ENCODE measurements at regions not wholly inside any gene's neighbourhood (a gene's known extent, or its start where the extent isn't known, plus 50 kb on each side); places are given as distances from the start of the nearest gene placed in this dataset.

DNA sequence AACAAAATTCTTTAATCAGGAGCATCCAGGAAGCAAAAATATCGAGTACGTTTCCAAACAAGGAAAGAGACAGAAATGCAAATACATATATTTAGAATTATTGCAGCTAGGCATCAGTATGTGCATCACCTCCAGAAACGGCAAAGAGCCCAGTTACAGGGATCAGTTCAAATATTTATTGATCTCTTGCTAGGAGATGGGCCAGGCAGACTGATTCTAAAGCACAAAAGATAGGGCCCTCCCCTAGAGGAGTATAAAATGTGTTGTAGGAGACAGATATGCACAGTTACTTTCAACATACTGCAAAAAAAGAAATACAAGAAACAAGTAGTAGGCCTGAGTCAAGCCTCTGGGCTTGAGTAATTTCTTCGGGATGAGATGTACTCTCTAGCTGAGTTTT lies 80.7 kb upstream of the NHSL1 start:
- no peak overlapping the region for H2BK20ac ChIP-seq (ENCODE audit: low read length)
- ChIA-PET POLR2A (ENCODE audit: partially characterized antibody) (no interaction called here), CTCF (ENCODE audit: partially characterized antibody) (interaction anchor here (1.0 to 1.7 kb wide), 3 partner anchors 62 to 464 kb away, joined by 3 to 5 read pairs (median 4); no protein-coding TSS in a partner anchor)
- no peaks in the 10 kb centered on the region for H3K9me3 ChIP-seq (ENCODE audit: insufficient read depth in 2 of 2, low read depth in 1 of 2, low read length in 1 of 2)
- H3K9ac ChIP-seq (replicated peaks in 1 of 4; ENCODE audit: extremely low read depth in 1 of 4, low read depth in 3 of 4, low read length in 3 of 4), result no peak overlapping the region
- H2BK120ac ChIP-seq (replicated peaks; ENCODE audit: low read depth, low read length), result no peak overlapping the region
- peaks cover 3% of the 10 kb centered on the region for H3K79me1 ChIP-seq (ENCODE audit: low read depth, low read length)
- no peak overlapping the region for H3K18ac ChIP-seq (ENCODE audit: extremely low read depth, low read length)
- H4K20me1 ChIP-seq (replicated peaks in 1 of 2; ENCODE audit: control insufficient read depth in 1 of 2, insufficient read depth in 2 of 2, low read length in 2 of 2), result peaks cover 3 to 4% of the 10 kb centered on the region in 2 experiments
- H3K23me2 ChIP-seq (ENCODE audit: low read depth, low read length), result no peaks in the 10 kb centered on the region
- no peak overlapping the region for H2BK12ac ChIP-seq (ENCODE audit: low read depth, low read length)
- no peaks in the 10 kb centered on the region for H3K36me3 ChIP-seq (ENCODE audit: control insufficient read depth in 2 of 4, insufficient read depth in 4 of 4, low read length in 3 of 4)
- H4K8ac ChIP-seq (ENCODE audit: extremely low read depth, insufficient read depth, low read length), result no peak overlapping the region
- no peak overlapping the region for H2AK5ac ChIP-seq (ENCODE audit: low read depth, low read length)
- H3K56ac ChIP-seq (replicated peaks; ENCODE audit: insufficient read length, low read depth, low read length), result no peak overlapping the region
- DNase-seq (ENCODE audit: low read depth in 1 of 2, low spot score in 2 of 2) (no peak), FAIRE-seq (no peak)
- H2AFZ ChIP-seq (ENCODE audit: low read length), result no peak overlapping the region
- no peak overlapping the region for H3K4ac ChIP-seq (replicated peaks; ENCODE audit: insufficient read length, low read depth, low read length)
- H3K79me2 ChIP-seq (ENCODE audit: control insufficient read depth in 1 of 2, insufficient read depth in 2 of 2, low read length in 2 of 2), result peaks cover 0 to 8% of the 10 kb centered on the region in 2 experiments; a peak in 1 of 4 replicates
- H3K4me2 ChIP-seq (ENCODE audit: insufficient read depth in 1 of 2, low read depth in 2 of 2, low read length in 2 of 2), result no peak overlapping the region
- H4K91ac ChIP-seq (replicated peaks; ENCODE audit: insufficient read length, low read length), result no peak overlapping the region
- H3K27me3 ChIP-seq (replicated peaks in 1 of 4; ENCODE audit: control insufficient read depth in 3 of 4, extremely low read depth in 1 of 4, insufficient read depth in 3 of 4, low read length in 3 of 4), result no peaks in the 10 kb centered on the region
- H3K14ac ChIP-seq (ENCODE audit: insufficient read length), result no peak overlapping the region
- H3K23ac ChIP-seq (ENCODE audit: insufficient read length), result no peak overlapping the region
- WGBS, 2 experiments (ENCODE audit: extremely low coverage in 1 of 2, insufficient coverage in 1 of 2, insufficient read length in 1 of 2, insufficient replicate concordance in 2 of 2, low coverage in 1 of 2, low lambda C conversion rate in 2 of 2, missing lambda C conversion rate in 1 of 2), result 86% methylated on average over 4 of the region's 4 CpGs; no CpG with 5 or more reads in 1 of the 2 experiments
- H2BK15ac ChIP-seq (ENCODE audit: low read length), result no peak overlapping the region
- H3K4me1 ChIP-seq (replicated peaks in 1 of 4; ENCODE audit: control insufficient read depth in 3 of 4, insufficient read depth in 4 of 4, low read length in 3 of 4), result peaks cover 0 to 16% (median under 1%) of the 10 kb centered on the region in 4 experiments; a peak in 5 of 7 replicates
- H3K4me3 ChIP-seq (ENCODE audit: extremely low read depth in 1 of 4, insufficient read depth in 2 of 4, low read depth in 3 of 4, low read length in 4 of 4), result no peak overlapping the region
- H4K5ac ChIP-seq (ENCODE audit: insufficient read length, low read depth, low read length), result no peak overlapping the region
- no peak overlapping the region for H3K27ac ChIP-seq (ENCODE audit: low read depth, low read length)
- H2BK5ac ChIP-seq (ENCODE audit: low read depth, low read length), result no peak overlapping the region
